H1 (cell line): ENCODE measurements at regions not wholly inside any gene's neighbourhood (a gene's known extent, or its start where the extent isn't known, plus 50 kb on each side); places are given as distances from the start of the nearest gene placed in this dataset.

ENCODE experiments used
- CTCF ChIA-PET: fragments of 300-600 bp; sonication (Branson Sonifier 250); formaldehyde crosslinking; loops from one replicate; lab custom pipeline; 2021; ENCODE audit not compliant: partially characterized antibody; lab: Charles Lee
- POLR2A ChIA-PET: fragments of 300-600 bp; sonication (Branson Sonifier 250); formaldehyde crosslinking; loops from one replicate; lab custom pipeline; 2021; ENCODE audit warnings: inconsistent platforms; ENCODE audit not compliant: partially characterized antibody; lab: Charles Lee
- DNase-seq, 2 experiments: peaks; one replicate each; pipeline versions ENCODE4 v3.0.0 to v3.0.0-alpha.2; 2010 to 2022; ENCODE audit warnings: low spot score in 2 of 2, low read depth in 1 of 2, mixed read lengths in 1 of 2
- FAIRE-seq: peaks from 2 replicates; lab custom pipeline; 2011; peaks lifted over from hg19 to GRCh38; lab: Jason Lieb, UNC
- H2AFZ ChIP-seq: 2 replicates; pipeline ENCODE4 v1.8.1; 2012; ENCODE audit warnings: low read length, inconsistent platforms
- H2AK5ac ChIP-seq: 2 replicates; pipeline ENCODE4 v1.6.1; 2013; ENCODE audit warnings: low read depth, low read length
- H2BK120ac ChIP-seq: replicated peaks from 2 replicates; pipeline ENCODE3; 2013; ENCODE audit warnings: low read depth, low read length, inconsistent platforms
- H2BK12ac ChIP-seq: 2 replicates; pipeline ENCODE4 v1.6.1; 2013; ENCODE audit warnings: low read depth, low read length
- H2BK15ac ChIP-seq: 2 replicates; pipeline ENCODE4 v1.6.1; 2013; ENCODE audit warnings: low read length
- H2BK20ac ChIP-seq: 2 replicates; pipeline ENCODE4 v1.6.1; 2013; ENCODE audit warnings: low read length
- H2BK5ac ChIP-seq: 2 replicates; pipeline ENCODE4 v1.6.1; 2013; ENCODE audit warnings: low read depth, low read length
- H3K14ac ChIP-seq: 2 replicates; pipeline ENCODE4 v1.6.1; 2013; ENCODE audit warnings: inconsistent platforms; ENCODE audit not compliant: insufficient read length
- H3K18ac ChIP-seq: 2 replicates; pipeline ENCODE4 v1.6.1; 2013; ENCODE audit warnings: low read length; ENCODE audit errors: extremely low read depth
- H3K23ac ChIP-seq: 2 replicates; pipeline ENCODE4 v1.6.1; 2013; ENCODE audit warnings: inconsistent platforms; ENCODE audit not compliant: insufficient read length
- H3K23me2 ChIP-seq: 2 replicates; pipeline ENCODE4 v1.6.1; 2013; ENCODE audit warnings: low read depth, low read length
- H3K27ac ChIP-seq: 2 replicates; pipeline ENCODE4 v1.6.1; 2011; ENCODE audit warnings: low read depth, low read length, inconsistent platforms
- H3K27me3 ChIP-seq, 4 experiments: replicated peaks in 1 of 4; 1 replicate in 1 of 4; 2 replicates in 3 of 4; pipeline versions ENCODE4 v1.6.1 to v1.8.1; 2011 to 2013; ENCODE audit warnings: low read length in 3 of 4, mild to moderate bottlenecking in 3 of 4, inconsistent platforms in 2 of 4, mixed read lengths in 2 of 4, moderate library complexity in 1 of 4; ENCODE audit not compliant: control insufficient read depth in 3 of 4, insufficient read depth in 3 of 4; ENCODE audit errors: extremely low read depth in 1 of 4
- H3K36me3 ChIP-seq, 4 experiments: 2 replicates each; pipeline versions ENCODE4 v1.6.1 to v1.8.1; 2011 to 2013; ENCODE audit warnings: mild to moderate bottlenecking in 4 of 4, low read length in 3 of 4, moderate library complexity in 2 of 4, control low read depth in 1 of 4, inconsistent platforms in 1 of 4; ENCODE audit not compliant: insufficient read depth in 4 of 4, control insufficient read depth in 2 of 4
- H3K4ac ChIP-seq: replicated peaks from 2 replicates; pipeline ENCODE3; 2013; ENCODE audit warnings: low read length, low read depth, mixed read lengths, inconsistent platforms; ENCODE audit not compliant: insufficient read length
- H3K4me1 ChIP-seq, 4 experiments: replicated peaks in 1 of 4; 1 replicate in 1 of 4; 2 replicates in 3 of 4; pipeline versions ENCODE4 v1.6.1 to v1.8.1; 2011 to 2013; ENCODE audit warnings: low read length in 3 of 4, inconsistent platforms in 2 of 4, mixed read lengths in 1 of 4; ENCODE audit not compliant: insufficient read depth in 4 of 4, control insufficient read depth in 3 of 4
- H3K4me2 ChIP-seq, 2 experiments: 2 replicates each; pipeline versions ENCODE4 v1.6.1 to v1.8.1; 2011 to 2013; ENCODE audit warnings: low read depth in 2 of 2, low read length in 2 of 2, control low read depth in 1 of 2, inconsistent platforms in 1 of 2, mild to moderate bottlenecking in 1 of 2; ENCODE audit not compliant: insufficient read depth in 1 of 2
- H3K4me3 ChIP-seq, 4 experiments: fragments of 200-600, 300-600 bp in 1 of 4; sonication (generic), shearing (Covaris generic), sonication (Bioruptor Twin) in 1 of 4; 2 replicates each; pipeline versions ENCODE4 v1.5.1 to v1.8.1; 2011 to 2016; ENCODE audit warnings: low read length in 4 of 4, low read depth in 3 of 4, control low read depth in 2 of 4, inconsistent platforms in 2 of 4, mild to moderate bottlenecking in 2 of 4, mixed read lengths in 1 of 4, moderate library complexity in 1 of 4; ENCODE audit not compliant: insufficient read depth in 2 of 4; ENCODE audit errors: extremely low read depth in 1 of 4
- H3K56ac ChIP-seq: replicated peaks from 2 replicates; pipeline ENCODE3; 2013; ENCODE audit warnings: low read depth, mild to moderate bottlenecking, mixed read lengths, low read length, inconsistent platforms; ENCODE audit not compliant: insufficient read length
- H3K79me1 ChIP-seq: 2 replicates; pipeline ENCODE4 v1.6.1; 2013; ENCODE audit warnings: low read depth, low read length, control low read depth
- H3K79me2 ChIP-seq, 2 experiments: 2 replicates each; pipeline versions ENCODE4 v1.6.1 to v1.8.1; 2012 to 2013; ENCODE audit warnings: low read length in 2 of 2, mild to moderate bottlenecking in 2 of 2, inconsistent platforms in 1 of 2; ENCODE audit not compliant: insufficient read depth in 2 of 2, control insufficient read depth in 1 of 2
- H3K9ac ChIP-seq, 4 experiments: replicated peaks in 1 of 4; 1 replicate in 1 of 4; 2 replicates in 3 of 4; pipeline versions ENCODE4 v1.6.1 to v1.8.1; 2011 to 2013; ENCODE audit warnings: low read depth in 3 of 4, low read length in 3 of 4, control low read depth in 2 of 4, mild to moderate bottlenecking in 2 of 4, moderate library complexity in 2 of 4, inconsistent platforms in 1 of 4; ENCODE audit errors: extremely low read depth in 1 of 4
- H3K9me3 ChIP-seq, 2 experiments: 2 replicates each; pipeline versions ENCODE4 v1.6.1 to v1.8.1; 2012 to 2013; ENCODE audit warnings: mild to moderate bottlenecking in 2 of 2, moderate library complexity in 2 of 2, control low read depth in 1 of 2, inconsistent platforms in 1 of 2, low read depth in 1 of 2, low read length in 1 of 2, mixed read lengths in 1 of 2; ENCODE audit not compliant: insufficient read depth in 2 of 2
- H4K20me1 ChIP-seq, 2 experiments: replicated peaks in 1 of 2; 2 replicates each; pipeline versions ENCODE3 to v1.8.1; 2011 to 2013; ENCODE audit warnings: inconsistent platforms in 2 of 2, low read length in 2 of 2, mild to moderate bottlenecking in 1 of 2; ENCODE audit not compliant: insufficient read depth in 2 of 2, control insufficient read depth in 1 of 2
- H4K5ac ChIP-seq: 2 replicates; pipeline ENCODE4 v1.6.1; 2013; ENCODE audit warnings: low read length, low read depth, mixed read lengths, inconsistent platforms; ENCODE audit not compliant: insufficient read length
- H4K8ac ChIP-seq: 2 replicates; pipeline ENCODE4 v1.8.0; 2013; ENCODE audit warnings: mild to moderate bottlenecking, moderate library complexity, low read length, inconsistent platforms; ENCODE audit not compliant: insufficient read depth; ENCODE audit errors: extremely low read depth
- H4K91ac ChIP-seq: replicated peaks from 2 replicates; pipeline ENCODE3; 2013; ENCODE audit warnings: low read length, mixed read lengths, inconsistent platforms; ENCODE audit not compliant: insufficient read length
- ATF2 ChIP-seq: IDR thresholded peaks from 2 replicates; pipeline ENCODE4 v1.6.1; 2012; ENCODE audit warnings: low read length, inconsistent platforms
- BACH1 ChIP-seq: IDR thresholded peaks from 2 replicates; pipeline ENCODE4 v1.6.1; 2012; ENCODE audit warnings: low read length, improper control_type of control experiment
- CBX8 ChIP-seq: fragments of 300-800, 300-1000 bp; sonication (generic); IDR thresholded peaks from 2 replicates; pipeline ENCODE4 v1.7.1; 2016; ENCODE audit warnings: low read depth, low read length, borderline replicate concordance
- CTCF ChIP-seq, 3 experiments: IDR thresholded peaks; 1 replicate in 2 of 3; 2 replicates in 1 of 3; pipeline versions ENCODE4 v1.5.1 to v1.6.1; 2011; ENCODE audit warnings: low read length in 3 of 3, mild to moderate bottlenecking in 3 of 3, inconsistent platforms in 2 of 3, low read depth in 1 of 3, moderate library complexity in 1 of 3; ENCODE audit not compliant: insufficient read depth in 1 of 3; ENCODE audit errors: control extremely low read depth in 1 of 3
- GABPA ChIP-seq: IDR thresholded peaks from 2 replicates; pipeline ENCODE4 v1.6.1; 2011; ENCODE audit warnings: mild to moderate bottlenecking, low read length, moderate library complexity, borderline replicate concordance; ENCODE audit not compliant: insufficient read depth
- KDM4A ChIP-seq: IDR thresholded peaks from one replicate; pipeline ENCODE4 v1.7.1; 2012; ENCODE audit warnings: low read depth, mild to moderate bottlenecking, moderate library complexity, low read length, inconsistent platforms; ENCODE audit not compliant: severe bottlenecking
- MAFK ChIP-seq: IDR thresholded peaks from 2 replicates; pipeline ENCODE4 v1.6.1; 2012; ENCODE audit warnings: low read depth, mild to moderate bottlenecking, improper control_type of control experiment, low read length
- RXRA ChIP-seq: IDR thresholded peaks from 2 replicates; pipeline ENCODE4 v1.6.1; 2011; ENCODE audit warnings: low read depth, mild to moderate bottlenecking, low read length, moderate library complexity; ENCODE audit not compliant: insufficient read depth
- SP4 ChIP-seq: IDR thresholded peaks from 2 replicates; pipeline ENCODE4 v1.6.1; 2012; ENCODE audit warnings: low read length, inconsistent platforms
- TCF12 ChIP-seq: IDR thresholded peaks from 2 replicates; pipeline ENCODE4 v1.6.1; 2011; ENCODE audit warnings: low read depth, mild to moderate bottlenecking, low read length
- TEAD4 ChIP-seq: IDR thresholded peaks from 2 replicates; pipeline ENCODE4 v1.6.1; 2012; ENCODE audit warnings: low read depth, low read length, inconsistent platforms, mixed read lengths
- WGBS, 2 experiments: shearing (Covaris generic) in 1 of 2; methylation state at CpG; one replicate each; pipeline versions ENCODE4 v1.1.6 to v1.1.7; 2013 to 2015; ENCODE audit warnings: low lambda C conversion rate in 2 of 2, mixed read lengths in 2 of 2, inconsistent platforms in 1 of 2, low coverage in 1 of 2, missing lambda C conversion rate in 1 of 2; ENCODE audit not compliant: insufficient replicate concordance in 2 of 2, insufficient coverage in 1 of 2, insufficient read length in 1 of 2; ENCODE audit errors: extremely low coverage in 1 of 2, missing lambda C conversion rate in 1 of 2; 5-methylcytosine and 5-hydroxymethylcytosine counted together

GRCh38 chr1:212224102-212224501, 61.1 kb upstream of the PPP2R5A start:
- no peak for FAIRE-seq
- no peak overlapping the region for H2BK15ac ChIP-seq
- no peak for TF ChIP-seq ATF2
- no peak for TF ChIP-seq SP4
- TF ChIP-seq GABPA: no peak
- TF ChIP-seq CBX8: no peak
- TF ChIP-seq TEAD4: no peak
- no peak for TF ChIP-seq KDM4A
- no peak for TF ChIP-seq TCF12
- no peak for TF ChIP-seq MAFK
- TF ChIP-seq BACH1: no peak
- TF ChIP-seq CTCF (IDR thresholded peaks at IDR 0.05; ENCODE audit: control extremely low read depth in 1 of 3, insufficient read depth in 1 of 3, low read depth in 1 of 3, low read length in 3 of 3): no peak
- TF ChIP-seq RXRA: no peak

More at GRCh38 chr1:212224102-212224501, 61.1 kb upstream of the PPP2R5A start:
- Histone ChIP-seq H3K9ac (no peak overlapping the region), H2AFZ (no peak overlapping the region), H3K23me2 (no peaks in the 10 kb centered on the region), H3K36me3 (no peaks in the 10 kb centered on the region), H2AK5ac (no peak overlapping the region), H3K18ac (no peak overlapping the region), H3K79me1 (no peaks in the 10 kb centered on the region), H3K4me2 (no peak overlapping the region), H3K4me1 (peaks cover 0 to 6% (median 2%) of the 10 kb centered on the region in 4 experiments; a peak in 1 of 7 replicates), H2BK120ac (no peak overlapping the region), H4K91ac (no peak overlapping the region), H2BK5ac (no peak overlapping the region), H2BK20ac (no peak overlapping the region), H3K4ac (no peak overlapping the region), H3K9me3 (no peaks in the 10 kb centered on the region), H2BK12ac (no peak overlapping the region), H4K20me1 (no peaks in the 10 kb centered on the region), H3K27me3 (no peaks in the 10 kb centered on the region), H3K27ac (no peak overlapping the region), H3K79me2 (no peaks in the 10 kb centered on the region), H4K5ac (no peak overlapping the region), H3K4me3 (no peak overlapping the region), H3K56ac (no peak overlapping the region), H4K8ac (no peak overlapping the region), H3K14ac (no peak overlapping the region), H3K23ac (no peak overlapping the region)
- 93% methylated on average over 2 of the region's 2 CpGs; no CpG with 5 or more reads in 1 of the 2 experiments for WGBS, 2 experiments
- no peak for DNase-seq
- ChIA-PET CTCF (interaction anchor here (0.6 kb wide), 1 partner anchor 10 kb away, joined by 3 read pairs; no protein-coding TSS in a partner anchor), POLR2A (no interaction called here)
